ENCODE measurements at regions not wholly inside any gene's neighbourhood (a gene's known extent, or its start where the extent isn't known, plus 50 kb on each side); places are given as distances from the start of the nearest gene placed in this dataset.

DNA sequence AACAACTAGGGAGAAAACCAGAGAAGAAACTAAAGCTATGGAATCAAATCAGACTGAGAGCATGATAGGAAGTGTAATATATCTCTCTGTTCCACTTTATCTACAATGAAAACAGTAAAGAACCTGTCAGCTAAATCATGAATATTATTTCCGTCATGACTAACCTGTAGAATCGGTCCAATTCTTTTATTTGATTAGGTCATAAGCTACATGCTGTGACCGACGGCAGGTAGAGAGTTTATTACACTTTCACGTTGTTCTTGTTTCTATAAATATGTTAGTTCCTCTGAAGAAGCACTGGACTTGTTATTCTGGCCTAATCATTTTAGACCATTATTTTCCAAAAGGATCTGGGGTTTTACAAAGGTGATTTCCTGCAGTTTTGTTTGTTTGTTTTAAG is 91.1 kb downstream of the DMRTA1 start:
- no peak overlapping the region for H4K91ac ChIP-seq (ENCODE audit: low read depth, low read length)
- H3K4me3 ChIP-seq (ENCODE audit: low read depth, low read length), result no peak overlapping the region
- DNase-seq, result no peak
- H4K8ac ChIP-seq (ENCODE audit: low read depth, low read length), result no peak overlapping the region
- H3K9me3 ChIP-seq (ENCODE audit: insufficient read depth, low read depth, low read length), result no peaks in the 10 kb centered on the region
- no peak overlapping the region for H2BK5ac ChIP-seq (ENCODE audit: low read depth, low read length, poor library complexity)
- H3K4me2 ChIP-seq (ENCODE audit: low read length), result no peak overlapping the region
- no peak overlapping the region for H3K14ac ChIP-seq (ENCODE audit: low read length)
- H4K12ac ChIP-seq (ENCODE audit: low read depth, low read length), result no peak overlapping the region
- H3K79me2 ChIP-seq (ENCODE audit: control insufficient read depth, insufficient read depth, low read length, poor library complexity), result no peaks in the 10 kb centered on the region
- H3K18ac ChIP-seq (ENCODE audit: low read length), result no peak overlapping the region
- no peaks in the 10 kb centered on the region for H3K36me3 ChIP-seq (ENCODE audit: control insufficient read depth in 1 of 2, insufficient read depth in 2 of 2, low read length in 2 of 2)
- no peak overlapping the region for H3K27ac ChIP-seq (ENCODE audit: low read depth, low read length)
- WGBS (ENCODE audit: extremely low coverage, insufficient coverage, insufficient read length), result no CpG with 5 or more reads among the region's 5 CpGs
- no peak overlapping the region for H3K4ac ChIP-seq (ENCODE audit: low read depth, low read length)
- no peaks in the 10 kb centered on the region for H3K4me1 ChIP-seq (ENCODE audit: control insufficient read depth in 1 of 2, insufficient read depth in 2 of 2, low read length in 2 of 2)
- no peak overlapping the region for H2BK12ac ChIP-seq (ENCODE audit: low read length)
- H3K79me1 ChIP-seq (ENCODE audit: low read length), result no peaks in the 10 kb centered on the region
- H3K27me3 ChIP-seq (ENCODE audit: insufficient read depth, low read length), result no peaks in the 10 kb centered on the region
- no peak overlapping the region for H2AK5ac ChIP-seq (ENCODE audit: low read length)
- H3K9ac ChIP-seq (ENCODE audit: low read length), result no peak overlapping the region
- no peak overlapping the region for H2BK120ac ChIP-seq (ENCODE audit: insufficient read depth, low read length, poor library complexity)
- H2AFZ ChIP-seq (ENCODE audit: insufficient read depth, low read length, poor library complexity), result no peak overlapping the region
- no peak overlapping the region for H3K23ac ChIP-seq (ENCODE audit: low read length)

GRCh38 chr9:22548625-22549024 is 102.0 kb downstream of the DMRTA1 start:
- no CpG with 5 or more reads among the region's 2 CpGs for WGBS (ENCODE audit: extremely low coverage, insufficient coverage, insufficient read length)
- Histone ChIP-seq H2BK5ac (ENCODE audit: low read depth, low read length, poor library complexity) (no peak overlapping the region), H3K14ac (ENCODE audit: low read length) (no peak overlapping the region), H3K79me2 (ENCODE audit: control insufficient read depth, insufficient read depth, low read length, poor library complexity) (no peaks in the 10 kb centered on the region), H4K91ac (ENCODE audit: low read depth, low read length) (no peak overlapping the region), H3K4me2 (ENCODE audit: low read length) (no peak overlapping the region), H3K18ac (ENCODE audit: low read length) (no peak overlapping the region), H3K36me3 (ENCODE audit: control insufficient read depth in 1 of 2, insufficient read depth in 2 of 2, low read length in 2 of 2) (no peaks in the 10 kb centered on the region), H3K79me1 (ENCODE audit: low read length) (no peaks in the 10 kb centered on the region), H3K4me3 (ENCODE audit: low read depth, low read length) (no peak overlapping the region), H4K12ac (ENCODE audit: low read depth, low read length) (no peak overlapping the region), H3K27ac (ENCODE audit: low read depth, low read length) (no peak overlapping the region), H3K4ac (ENCODE audit: low read depth, low read length) (no peak overlapping the region), H2AK5ac (ENCODE audit: low read length) (no peak overlapping the region), H3K27me3 (ENCODE audit: insufficient read depth, low read length) (no peaks in the 10 kb centered on the region), H4K8ac (ENCODE audit: low read depth, low read length) (no peak overlapping the region), H2BK120ac (ENCODE audit: insufficient read depth, low read length, poor library complexity) (no peak overlapping the region), H3K23ac (ENCODE audit: low read length) (no peak overlapping the region), H3K9ac (ENCODE audit: low read length) (no peak overlapping the region), H2AFZ (ENCODE audit: insufficient read depth, low read length, poor library complexity) (no peak overlapping the region), H3K4me1 (ENCODE audit: control insufficient read depth in 1 of 2, insufficient read depth in 2 of 2, low read length in 2 of 2) (no peaks in the 10 kb centered on the region), H3K9me3 (ENCODE audit: insufficient read depth, low read depth, low read length) (no peaks in the 10 kb centered on the region), H2BK12ac (ENCODE audit: low read length) (no peak overlapping the region)
- DNase-seq, result no peak

DNA sequence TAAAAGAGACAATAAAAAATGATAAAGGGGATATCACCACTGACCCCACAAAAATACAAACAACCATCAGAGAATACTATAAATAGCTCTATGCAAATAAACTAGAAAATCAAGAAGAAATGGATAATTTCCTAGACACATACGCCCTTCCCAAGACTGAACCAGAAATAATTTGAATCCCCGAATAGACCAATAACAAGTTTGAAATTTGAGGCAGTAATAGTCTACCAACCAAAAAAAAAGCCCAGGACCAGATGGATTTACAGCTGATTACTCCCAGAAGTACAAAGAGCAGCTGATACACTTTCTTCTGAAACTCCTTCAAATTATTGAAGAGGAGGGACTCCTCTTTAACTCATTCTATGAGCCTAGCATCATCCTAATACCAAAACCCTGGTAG is 128.1 kb downstream of the DMRTA1 start:
- Histone ChIP-seq H3K4me3 (ENCODE audit: low read depth, low read length) (no peak overlapping the region), H2AFZ (ENCODE audit: insufficient read depth, low read length, poor library complexity) (no peak overlapping the region), H3K23ac (ENCODE audit: low read length) (no peak overlapping the region), H3K18ac (ENCODE audit: low read length) (no peak overlapping the region), H2AK5ac (ENCODE audit: low read length) (no peak overlapping the region), H3K9me3 (ENCODE audit: insufficient read depth, low read depth, low read length) (no peaks in the 10 kb centered on the region), H3K79me2 (ENCODE audit: control insufficient read depth, insufficient read depth, low read length, poor library complexity) (no peaks in the 10 kb centered on the region), H3K4ac (ENCODE audit: low read depth, low read length) (no peak overlapping the region), H3K36me3 (ENCODE audit: control insufficient read depth in 1 of 2, insufficient read depth in 2 of 2, low read length in 2 of 2) (no peaks in the 10 kb centered on the region), H3K4me1 (ENCODE audit: control insufficient read depth in 1 of 2, insufficient read depth in 2 of 2, low read length in 2 of 2) (no peaks in the 10 kb centered on the region), H4K8ac (ENCODE audit: low read depth, low read length) (no peak overlapping the region), H2BK12ac (ENCODE audit: low read length) (no peak overlapping the region), H3K27ac (ENCODE audit: low read depth, low read length) (no peak overlapping the region), H3K79me1 (ENCODE audit: low read length) (no peaks in the 10 kb centered on the region), H3K9ac (ENCODE audit: low read length) (no peak overlapping the region), H2BK120ac (ENCODE audit: insufficient read depth, low read length, poor library complexity) (no peak overlapping the region), H3K14ac (ENCODE audit: low read length) (no peak overlapping the region), H2BK5ac (ENCODE audit: low read depth, low read length, poor library complexity) (no peak overlapping the region), H3K4me2 (ENCODE audit: low read length) (no peak overlapping the region), H3K27me3 (ENCODE audit: insufficient read depth, low read length) (no peaks in the 10 kb centered on the region), H4K12ac (ENCODE audit: low read depth, low read length) (no peak overlapping the region), H4K91ac (ENCODE audit: low read depth, low read length) (no peak overlapping the region)
- no peak for DNase-seq
- no CpG with 5 or more reads among the region's 2 CpGs for WGBS (ENCODE audit: extremely low coverage, insufficient coverage, insufficient read length)

GRCh38 chr9:22580788-22581187 is 134.2 kb downstream of the DMRTA1 start:
- no peak overlapping the region for H3K23ac ChIP-seq (ENCODE audit: low read length)
- H2BK12ac ChIP-seq (ENCODE audit: low read length), result no peak overlapping the region
- H3K4ac ChIP-seq (ENCODE audit: low read depth, low read length), result no peak overlapping the region
- H3K14ac ChIP-seq (ENCODE audit: low read length), result no peak overlapping the region
- H3K79me2 ChIP-seq (ENCODE audit: control insufficient read depth, insufficient read depth, low read length, poor library complexity), result no peaks in the 10 kb centered on the region
- H2BK5ac ChIP-seq (ENCODE audit: low read depth, low read length, poor library complexity), result no peak overlapping the region
- peaks cover 3% of the 10 kb centered on the region for H3K9me3 ChIP-seq (ENCODE audit: insufficient read depth, low read depth, low read length)
- no peak overlapping the region for H4K12ac ChIP-seq (ENCODE audit: low read depth, low read length)
- WGBS (ENCODE audit: extremely low coverage, insufficient coverage, insufficient read length), result no CpG with 5 or more reads among the region's 4 CpGs
- H3K4me3 ChIP-seq (ENCODE audit: low read depth, low read length), result no peak overlapping the region
- H2AK5ac ChIP-seq (ENCODE audit: low read length), result no peak overlapping the region
- H3K18ac ChIP-seq (ENCODE audit: low read length), result no peak overlapping the region
- H3K79me1 ChIP-seq (ENCODE audit: low read length), result no peaks in the 10 kb centered on the region
- H3K4me2 ChIP-seq (ENCODE audit: low read length), result no peak overlapping the region
- H2AFZ ChIP-seq (ENCODE audit: insufficient read depth, low read length, poor library complexity), result no peak overlapping the region
- H3K27ac ChIP-seq (ENCODE audit: low read depth, low read length), result no peak overlapping the region
- no peak overlapping the region for H2BK120ac ChIP-seq (ENCODE audit: insufficient read depth, low read length, poor library complexity)
- H4K8ac ChIP-seq (ENCODE audit: low read depth, low read length), result no peak overlapping the region
- no peak overlapping the region for H4K91ac ChIP-seq (ENCODE audit: low read depth, low read length)
- H3K4me1 ChIP-seq (ENCODE audit: control insufficient read depth in 1 of 2, insufficient read depth in 2 of 2, low read length in 2 of 2), result no peaks in the 10 kb centered on the region
- no peaks in the 10 kb centered on the region for H3K27me3 ChIP-seq (ENCODE audit: insufficient read depth, low read length)
- H3K36me3 ChIP-seq (ENCODE audit: control insufficient read depth in 1 of 2, insufficient read depth in 2 of 2, low read length in 2 of 2), result no peaks in the 10 kb centered on the region
- DNase-seq, result no peak
- H3K9ac ChIP-seq (ENCODE audit: low read length), result no peak overlapping the region

DNA sequence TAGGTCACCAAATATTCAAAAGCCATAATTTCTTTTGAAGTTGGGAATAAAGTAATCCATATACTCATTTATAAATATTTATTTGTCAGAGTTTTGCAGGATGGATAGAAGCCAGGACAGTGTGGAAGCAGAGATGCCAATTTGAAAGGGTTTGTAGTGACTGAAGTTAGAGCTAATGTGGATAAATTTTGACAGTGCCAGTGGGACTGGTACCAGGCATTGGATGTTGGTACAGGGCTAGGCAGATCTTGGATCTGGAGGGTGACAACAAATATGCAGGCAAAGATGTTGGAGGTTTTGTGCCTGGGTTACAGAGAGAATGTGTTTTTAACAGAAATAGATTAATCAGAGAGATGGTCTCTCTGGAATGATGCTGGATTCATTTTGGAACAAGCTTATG is 135.6 kb downstream of the DMRTA1 start:
- Histone ChIP-seq H4K8ac (ENCODE audit: low read depth, low read length) (no peak overlapping the region), H3K79me1 (ENCODE audit: low read length) (no peaks in the 10 kb centered on the region), H3K18ac (ENCODE audit: low read length) (no peak overlapping the region), H2AK5ac (ENCODE audit: low read length) (no peak overlapping the region), H3K4me2 (ENCODE audit: low read length) (no peak overlapping the region), H3K79me2 (ENCODE audit: control insufficient read depth, insufficient read depth, low read length, poor library complexity) (no peaks in the 10 kb centered on the region), H3K9ac (ENCODE audit: low read length) (no peak overlapping the region), H2BK5ac (ENCODE audit: low read depth, low read length, poor library complexity) (no peak overlapping the region), H4K91ac (ENCODE audit: low read depth, low read length) (no peak overlapping the region), H4K12ac (ENCODE audit: low read depth, low read length) (no peak overlapping the region), H3K4me3 (ENCODE audit: low read depth, low read length) (no peak overlapping the region), H3K9me3 (ENCODE audit: insufficient read depth, low read depth, low read length) (peaks cover 3% of the 10 kb centered on the region), H3K14ac (ENCODE audit: low read length) (no peak overlapping the region), H3K36me3 (ENCODE audit: control insufficient read depth in 1 of 2, insufficient read depth in 2 of 2, low read length in 2 of 2) (no peaks in the 10 kb centered on the region), H3K27me3 (ENCODE audit: insufficient read depth, low read length) (no peaks in the 10 kb centered on the region), H2AFZ (ENCODE audit: insufficient read depth, low read length, poor library complexity) (no peak overlapping the region), H3K4me1 (ENCODE audit: control insufficient read depth in 1 of 2, insufficient read depth in 2 of 2, low read length in 2 of 2) (no peaks in the 10 kb centered on the region), H3K4ac (ENCODE audit: low read depth, low read length) (no peak overlapping the region), H2BK120ac (ENCODE audit: insufficient read depth, low read length, poor library complexity) (no peak overlapping the region), H3K23ac (ENCODE audit: low read length) (no peak overlapping the region), H3K27ac (ENCODE audit: low read depth, low read length) (no peak overlapping the region), H2BK12ac (ENCODE audit: low read length) (no peak overlapping the region)
- no peak for DNase-seq
